Mesodermal cell (in vitro differentiated cells): ENCODE measurements at regions not wholly inside any gene's neighbourhood (a gene's known extent, or its start where the extent isn't known, plus 50 kb on each side); places are given as distances from the start of the nearest gene placed in this dataset.
"Not testable (repeated sequence)": the region's sequence is repeated elsewhere in the genome, so short reads cannot be mapped to it uniquely, and the experiment has no call there.

Source experiments
- H3K27ac ChIP-seq: 2 replicates; pipeline ENCODE4 v1.7.0; 2013; ENCODE audit warnings: mild to moderate bottlenecking, low read depth, low read length, moderate library complexity; ENCODE audit not compliant: severe bottlenecking
- H3K36me3 ChIP-seq: 2 replicates; pipeline ENCODE4 v1.7.1; 2013; ENCODE audit warnings: mild to moderate bottlenecking, low read length, moderate library complexity; ENCODE audit not compliant: control insufficient read depth, insufficient read depth
- H3K4me1 ChIP-seq: one replicate; pipeline ENCODE4 v1.7.1; 2013; ENCODE audit warnings: mild to moderate bottlenecking, low read length; ENCODE audit not compliant: insufficient read depth, control insufficient read depth, poor library complexity, severe bottlenecking
- H3K4me3 ChIP-seq: 2 replicates; pipeline ENCODE4 v1.7.0; 2013; ENCODE audit warnings: low read length, control low read depth, mild to moderate bottlenecking; ENCODE audit not compliant: insufficient read depth, poor library complexity, severe bottlenecking; ENCODE audit errors: extremely low read depth
- H3K9me3 ChIP-seq: 2 replicates; pipeline ENCODE4 v1.7.1; 2013; ENCODE audit warnings: mild to moderate bottlenecking, low read length, moderate library complexity; ENCODE audit not compliant: control insufficient read depth
- WGBS, 2 experiments: methylation state at CpG; one replicate each; pipeline ENCODE4 v1.1.5; 2013; ENCODE audit warnings: missing lambda C conversion rate in 2 of 2; ENCODE audit not compliant: insufficient coverage in 2 of 2; 5-methylcytosine and 5-hydroxymethylcytosine counted together

GRCh38 chr16:16508344-16508743, 129.4 kb downstream of the NPIPA7 start:
- H3K27ac ChIP-seq, H3K4me3 ChIP-seq: not testable (repeated sequence)
- WGBS, 2 experiments = no CpG with 5 or more reads among the region's 2 CpGs

GRCh38 chr16:16519395-16519794, 140.5 kb downstream of the NPIPA7 start:
- not testable (repeated sequence) for H3K27ac ChIP-seq, H3K9me3 ChIP-seq, H3K4me1 ChIP-seq, H3K4me3 ChIP-seq, H3K36me3 ChIP-seq

More at GRCh38 chr16:16508344-16508743, 129.4 kb downstream of the NPIPA7 start:
- not testable (repeated sequence) for H3K36me3 ChIP-seq, H3K9me3 ChIP-seq, H3K4me1 ChIP-seq

- WGBS, 2 experiments = 40% methylated on average over 1 of the region's 12 CpGs; no CpG with 5 or more reads in 1 of the 2 experiments
- H3K36me3 ChIP-seq, H3K4me3 ChIP-seq, H3K27ac ChIP-seq, H3K9me3 ChIP-seq, H3K4me1 ChIP-seq: not testable (repeated sequence)
These were observed 142.5 kb downstream of the NPIPA7 start for GRCh38 chr16:16521239-16522002.

GRCh38 chr16:16526998-16527397, 148.1 kb downstream of the NPIPA7 start:
- no CpG with 5 or more reads among the region's 13 CpGs for WGBS, 2 experiments
- H3K4me1 ChIP-seq = not testable (repeated sequence)

GRCh38 chr16:16530744-16531143, 151.8 kb downstream of the NPIPA7 start:
- WGBS, 2 experiments = no CpG with 5 or more reads among the region's 5 CpGs
- not testable (repeated sequence) for H3K4me1 ChIP-seq, H3K4me3 ChIP-seq, H3K9me3 ChIP-seq, H3K27ac ChIP-seq, H3K36me3 ChIP-seq

More at GRCh38 chr16:16526998-16527397, 148.1 kb downstream of the NPIPA7 start:
- not testable (repeated sequence) for H3K4me3 ChIP-seq, H3K9me3 ChIP-seq, H3K36me3 ChIP-seq, H3K27ac ChIP-seq

GRCh38 chr16:16535565-16535964, 156.6 kb downstream of the NPIPA7 start:
- H3K27ac ChIP-seq, H3K4me1 ChIP-seq, H3K4me3 ChIP-seq, H3K9me3 ChIP-seq, H3K36me3 ChIP-seq: not testable (repeated sequence)
- WGBS, 2 experiments = 84 to 94% methylated on average over 3 of the region's 4 CpGs

- H3K4me3 ChIP-seq, H3K36me3 ChIP-seq, H3K4me1 ChIP-seq, H3K9me3 ChIP-seq, H3K27ac ChIP-seq: not testable (repeated sequence)
- WGBS, 2 experiments = 100% methylated on average over 1 of the region's 3 CpGs; no CpG with 5 or more reads in 1 of the 2 experiments
These were observed 157.2 kb downstream of the NPIPA7 start for GRCh38 chr16:16536151-16536550.

- not testable (repeated sequence) for H3K36me3 ChIP-seq, H3K9me3 ChIP-seq, H3K4me3 ChIP-seq, H3K4me1 ChIP-seq, H3K27ac ChIP-seq
- 86% methylated on average over 1 of the region's 3 CpGs; no CpG with 5 or more reads in 1 of the 2 experiments for WGBS, 2 experiments
These were observed 170.8 kb downstream of the NPIPA7 start for GRCh38 chr16:16549710-16550109.

- not testable (repeated sequence) for H3K4me3 ChIP-seq, H3K9me3 ChIP-seq, H3K4me1 ChIP-seq, H3K27ac ChIP-seq, H3K36me3 ChIP-seq
- WGBS, 2 experiments = no CpG with 5 or more reads among the region's 2 CpGs
These were observed 171.9 kb downstream of the NPIPA7 start for GRCh38 chr16:16550824-16551223.

GRCh38 chr16:16552819-16553340, 173.9 kb downstream of the NPIPA7 start:
- not testable (repeated sequence) for H3K27ac ChIP-seq, H3K4me3 ChIP-seq, H3K36me3 ChIP-seq, H3K9me3 ChIP-seq, H3K4me1 ChIP-seq
- no CpG with 5 or more reads among the region's 1 CpG for WGBS, 2 experiments

- not testable (repeated sequence) for H3K4me1 ChIP-seq, H3K4me3 ChIP-seq, H3K27ac ChIP-seq, H3K36me3 ChIP-seq, H3K9me3 ChIP-seq
- WGBS, 2 experiments = no CpG with 5 or more reads among the region's 9 CpGs
These were observed 180.3 kb downstream of the NPIPA7 start for GRCh38 chr16:16559179-16559740.
